GM12891 (cell line): ENCODE measurements at regions not wholly inside any gene's neighbourhood (a gene's known extent, or its start where the extent isn't known, plus 50 kb on each side); places are given as distances from the start of the nearest gene placed in this dataset.

ENCODE experiments used
- DNase-seq: peaks from one replicate; pipeline ENCODE4 v3.0.0; 2011; ENCODE audit warnings: low spot score; ENCODE audit not compliant: insufficient read length
- FAIRE-seq: peaks from 2 replicates; lab custom pipeline; 2011; peaks lifted over from hg19 to GRCh38; lab: Jason Lieb, UNC
- PAX5 ChIP-seq: IDR thresholded peaks from 2 replicates; pipeline ENCODE4 v1.6.1; 2011; ENCODE audit warnings: low read length, moderate library complexity, mild to moderate bottlenecking; ENCODE audit not compliant: insufficient read depth, severe bottlenecking
- POLR2A ChIP-seq: IDR thresholded peaks from 2 replicates; pipeline ENCODE4 v1.6.1; 2011; ENCODE audit warnings: low read depth, low read length, control low read depth
- POLR2AphosphoS5 ChIP-seq: IDR thresholded peaks from 2 replicates; pipeline ENCODE4 v1.6.1; 2011; ENCODE audit warnings: low read depth, low read length, control low read depth
- POU2F2 ChIP-seq: IDR thresholded peaks from 2 replicates; pipeline ENCODE4 v1.6.1; 2011; ENCODE audit warnings: low read depth, mild to moderate bottlenecking, control low read depth, low read length, moderate library complexity
- SPI1 ChIP-seq: IDR thresholded peaks from 2 replicates; pipeline ENCODE4 v1.6.1; 2011; ENCODE audit warnings: low read depth, low read length, control low read depth
- TAF1 ChIP-seq: IDR thresholded peaks from 2 replicates; pipeline ENCODE4 v1.6.1; 2011; ENCODE audit warnings: low read depth, low read length, control low read depth

- no peak for DNase-seq
Observed at GRCh38 chr19:30227012-30227621, 145.1 kb upstream of the ZNF536 start.

GRCh38 chr19:30227661-30228112, 144.5 kb upstream of the ZNF536 start:
- TF ChIP-seq TAF1 (no peak), PAX5 (no peak), POLR2A (no peak), POLR2AphosphoS5 (no peak), POU2F2 (no peak), SPI1 (no peak)
- FAIRE-seq (no peak), DNase-seq (peak; percentile 77)

More at GRCh38 chr19:30227012-30227621, 145.1 kb upstream of the ZNF536 start:
- FAIRE-seq = no peak
- TF ChIP-seq POLR2AphosphoS5 (no peak), POU2F2 (no peak), TAF1 (no peak), POLR2A (no peak), PAX5 (no peak), SPI1 (no peak)

- FAIRE-seq (no peak), DNase-seq (no peak)
- TF ChIP-seq POLR2A (no peak), SPI1 (no peak), POU2F2 (no peak), TAF1 (no peak), PAX5 (no peak), POLR2AphosphoS5 (no peak)
Observed at GRCh38 chr19:30228113-30228834, 143.9 kb upstream of the ZNF536 start.

GRCh38 chr19:30228835-30229524, 143.2 kb upstream of the ZNF536 start:
- no peak for FAIRE-seq
- TF ChIP-seq POLR2AphosphoS5 (no peak), POU2F2 (no peak), PAX5 (no peak), POLR2A (no peak), TAF1 (no peak), SPI1 (no peak)
- no peak for DNase-seq

GRCh38 chr19:30229525-30230174, 142.5 kb upstream of the ZNF536 start:
- DNase-seq (no peak), FAIRE-seq (no peak)

GRCh38 chr19:30231408-30232318, 140.5 kb upstream of the ZNF536 start:
- DNase-seq (no peak), FAIRE-seq (no peak)
- TF ChIP-seq TAF1 (no peak), POLR2A (no peak), POU2F2 (no peak), POLR2AphosphoS5 (no peak), SPI1 (no peak), PAX5 (no peak)

More at GRCh38 chr19:30229525-30230174, 142.5 kb upstream of the ZNF536 start:
- TF ChIP-seq TAF1 (no peak), SPI1 (no peak), POLR2A (no peak), POLR2AphosphoS5 (no peak), PAX5 (no peak), POU2F2 (no peak)

- DNase-seq (no peak), FAIRE-seq (no peak)
- no peak for TF ChIP-seq POU2F2
- no peak for TF ChIP-seq SPI1
Observed at GRCh38 chr19:30233375-30233774, 138.8 kb upstream of the ZNF536 start.

GRCh38 chr19:30235946-30236345, 136.2 kb upstream of the ZNF536 start:
- FAIRE-seq (no peak), DNase-seq (no peak)
- TF ChIP-seq SPI1 (no peak), PAX5 (no peak), POLR2AphosphoS5 (no peak), POLR2A (no peak), TAF1 (no peak), POU2F2 (no peak)
